ENCODE measurements at regions not wholly inside any gene's neighbourhood (a gene's known extent, or its start where the extent isn't known, plus 50 kb on each side); places are given as distances from the start of the nearest gene placed in this dataset.

DNA sequence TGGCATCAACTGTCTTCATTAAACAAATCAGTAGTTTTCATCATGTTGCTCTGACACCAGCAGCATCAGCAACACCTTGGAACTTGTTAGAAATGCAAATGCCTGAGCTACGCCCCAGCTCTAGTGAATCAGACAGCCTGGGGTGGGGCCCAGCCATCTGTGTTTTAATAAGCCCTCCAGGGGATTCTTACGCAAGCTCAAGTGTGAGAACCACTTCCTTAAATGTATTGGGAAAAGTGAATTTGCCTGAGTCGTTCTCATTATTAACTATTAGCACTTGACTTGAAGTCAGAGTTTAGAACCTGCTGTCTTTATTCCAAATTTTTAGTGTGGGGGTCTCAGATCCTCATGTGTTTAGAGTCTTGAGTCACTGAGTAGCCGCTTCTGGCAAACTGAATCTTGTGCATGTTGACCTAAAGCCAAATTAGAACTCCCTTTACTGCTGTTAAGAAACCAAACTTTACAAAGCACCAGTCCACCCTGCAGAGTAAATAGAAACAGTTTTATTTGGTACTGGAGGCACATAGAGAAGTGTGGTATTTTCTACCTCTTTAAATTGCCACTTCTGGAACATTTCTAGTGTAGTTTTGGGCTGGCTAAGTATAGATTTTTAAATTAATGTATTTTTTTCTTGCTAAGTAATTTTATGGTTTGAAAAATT is 137.4 kb upstream of the COX10 start:
- DNase-seq (ENCODE audit: low read depth in 2 of 2): no peak

- no peak for DNase-seq (ENCODE audit: low read depth in 2 of 2)
These were observed 135.6 kb upstream of the COX10 start for GRCh38 chr17:13933441-13934276.

GRCh38 chr17:13939222-13939621 is 130.1 kb upstream of the COX10 start:
- no peak for DNase-seq (ENCODE audit: low read depth in 2 of 2)

- no peak for DNase-seq (ENCODE audit: low read depth in 2 of 2)
These were observed 128.2 kb upstream of the COX10 start for GRCh38 chr17:13940858-13941665.

DNA sequence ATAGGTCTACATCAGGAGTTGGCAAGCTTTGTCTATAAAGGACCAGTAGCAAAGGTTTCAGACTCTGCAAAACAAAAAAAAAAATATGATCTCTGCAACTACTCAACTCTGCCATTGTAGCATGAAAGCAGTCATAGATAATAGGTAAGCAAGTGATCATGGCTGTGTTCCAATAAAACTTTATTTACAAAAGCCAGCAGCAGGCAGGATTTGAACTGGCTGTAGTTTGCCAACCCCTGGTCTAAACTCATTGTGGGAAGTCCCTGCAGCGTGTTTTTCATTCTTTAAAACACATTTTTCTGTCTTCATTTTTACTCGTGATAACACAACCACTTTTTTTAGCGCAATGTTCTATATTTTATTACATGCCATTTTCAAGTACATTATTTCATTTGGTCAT is 127.5 kb upstream of the COX10 start:
- DNase-seq (ENCODE audit: low read depth in 2 of 2): no peak

DNA sequence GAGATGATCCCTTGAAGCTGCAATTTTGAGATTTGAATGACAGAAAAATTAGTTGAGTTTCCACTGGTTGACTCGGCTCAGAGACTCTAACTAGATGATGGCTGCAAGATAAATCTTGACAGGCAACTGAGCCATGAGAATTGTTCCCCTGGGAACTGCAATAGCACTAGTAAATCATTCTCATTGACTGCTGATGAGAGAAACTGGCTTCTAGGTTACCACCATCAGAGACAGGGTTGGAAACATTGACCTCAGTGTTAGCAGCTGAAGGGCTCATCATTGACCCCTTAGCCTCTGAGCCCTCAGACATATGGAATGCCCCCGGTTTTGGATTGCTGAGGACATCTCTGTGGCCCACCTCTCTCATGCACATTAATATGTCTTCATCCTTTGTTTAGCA is 125.4 kb upstream of the COX10 start:
- no peak for DNase-seq (ENCODE audit: low read depth in 2 of 2)

DNA sequence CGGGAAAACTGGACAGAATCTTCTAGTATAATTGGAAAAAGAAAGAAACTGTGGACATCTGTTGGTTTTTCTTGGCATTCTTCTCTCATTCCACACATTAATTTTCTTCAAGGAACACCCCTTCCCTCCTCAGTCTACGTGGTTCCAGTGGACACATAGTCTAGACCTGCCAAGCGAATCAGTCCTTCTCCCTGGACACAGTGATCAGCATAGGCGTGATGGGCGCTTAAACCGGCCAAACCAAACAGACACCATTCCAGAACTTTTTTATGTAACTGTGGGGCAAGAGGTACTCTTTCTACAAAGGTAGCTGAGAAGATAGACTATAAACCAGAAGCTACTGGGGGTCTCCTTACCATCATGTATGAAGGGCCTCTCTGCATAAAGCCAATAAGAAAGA is 121.8 kb upstream of the COX10 start:
- no peak for DNase-seq (ENCODE audit: low read depth in 2 of 2)

DNA sequence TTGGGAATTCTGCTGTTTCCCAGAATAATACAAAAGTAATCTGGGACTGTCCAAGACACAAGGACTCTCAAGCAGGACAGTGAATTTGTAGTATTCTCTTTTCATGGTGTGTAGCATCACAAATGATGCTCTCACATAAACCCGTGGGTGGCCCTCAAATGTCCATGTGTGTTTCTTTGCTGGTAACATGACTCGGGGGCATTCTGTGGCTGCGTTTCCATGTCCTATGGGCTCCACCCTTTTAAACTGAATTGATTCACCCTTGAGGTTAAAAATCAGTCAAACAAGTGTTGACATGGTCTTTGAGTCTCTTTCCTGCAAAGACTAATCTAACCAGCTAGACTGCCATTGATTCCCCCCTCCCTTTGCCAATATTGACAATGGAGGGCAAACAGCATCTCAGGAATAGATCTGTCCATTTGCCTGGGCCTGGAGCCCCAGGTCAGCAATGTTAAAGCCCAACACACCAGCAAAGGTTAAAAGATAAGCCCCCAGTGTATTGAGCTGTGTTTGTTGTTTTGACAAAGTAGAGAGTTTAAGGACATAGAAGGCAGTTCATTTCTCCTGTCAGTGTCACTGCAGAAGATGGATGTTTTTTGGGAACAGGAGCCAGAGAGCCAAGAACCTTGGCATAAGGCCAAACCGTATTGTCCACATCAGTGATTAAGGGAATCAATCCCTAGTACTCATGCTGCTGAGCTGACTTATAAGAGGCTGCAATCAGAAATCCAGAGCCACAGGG is 117.1 kb upstream of the COX10 start:
- DNase-seq (ENCODE audit: low read depth in 2 of 2): no peak

DNA sequence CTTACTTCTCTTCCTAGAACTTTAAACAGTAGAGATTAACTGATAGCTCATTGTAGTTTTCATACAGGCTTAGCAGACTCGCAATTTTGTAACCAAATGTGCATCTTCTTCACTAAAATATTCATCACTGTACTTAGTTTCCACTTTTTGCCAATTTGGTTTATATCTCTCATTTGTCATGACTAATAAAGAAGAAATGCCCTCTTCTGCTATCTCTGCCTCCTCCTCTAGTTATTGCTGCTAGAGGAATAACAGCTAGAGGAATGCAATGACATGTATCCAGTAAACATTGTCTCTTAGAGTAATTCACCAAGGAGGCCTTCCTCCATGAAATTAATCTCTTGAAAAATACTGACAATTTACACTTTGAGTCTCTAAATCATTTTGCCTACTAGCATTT is 115.5 kb upstream of the COX10 start:
- DNase-seq (ENCODE audit: low read depth in 2 of 2): no peak

DNA sequence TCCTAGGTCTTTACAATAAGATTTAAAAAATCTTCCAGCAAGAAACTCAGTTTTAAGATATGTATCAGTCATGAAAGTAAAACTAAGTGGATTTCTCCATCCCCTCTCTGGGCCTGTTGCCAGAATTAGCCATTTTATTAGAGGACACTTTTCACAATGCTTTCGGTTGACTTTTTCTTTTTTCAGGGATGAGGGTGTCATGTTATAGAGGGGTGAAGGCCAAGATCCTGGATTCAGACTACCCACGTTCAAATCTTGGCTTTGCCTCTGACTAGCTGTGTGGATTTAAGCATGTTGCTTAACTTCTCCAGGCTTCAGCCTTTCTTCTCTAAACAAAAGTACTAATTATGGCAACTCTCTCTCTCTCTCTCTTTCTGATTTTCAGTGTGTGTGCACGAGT is 111.7 kb upstream of the COX10 start:
- DNase-seq (ENCODE audit: low read depth in 2 of 2): no peak

DNA sequence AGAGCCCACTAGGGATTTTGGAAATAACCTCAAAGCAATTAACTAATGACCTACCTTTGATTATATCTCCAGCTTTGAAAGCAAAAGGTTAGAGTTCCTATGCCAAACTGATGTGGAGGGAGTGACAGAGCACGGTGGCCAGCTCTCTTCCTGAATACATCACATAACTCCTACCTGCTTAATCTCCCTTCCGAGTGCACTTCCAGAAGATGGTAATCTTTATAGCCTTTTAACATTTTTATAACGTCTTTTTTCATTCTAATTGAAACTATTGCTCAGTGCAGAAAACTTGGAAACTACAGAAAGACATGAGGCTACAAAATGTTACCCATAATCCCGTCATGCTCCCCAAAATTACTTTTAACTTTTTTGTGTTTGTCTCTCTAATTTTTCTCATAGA is 110.5 kb upstream of the COX10 start:
- DNase-seq (ENCODE audit: low read depth in 2 of 2): no peak

DNA sequence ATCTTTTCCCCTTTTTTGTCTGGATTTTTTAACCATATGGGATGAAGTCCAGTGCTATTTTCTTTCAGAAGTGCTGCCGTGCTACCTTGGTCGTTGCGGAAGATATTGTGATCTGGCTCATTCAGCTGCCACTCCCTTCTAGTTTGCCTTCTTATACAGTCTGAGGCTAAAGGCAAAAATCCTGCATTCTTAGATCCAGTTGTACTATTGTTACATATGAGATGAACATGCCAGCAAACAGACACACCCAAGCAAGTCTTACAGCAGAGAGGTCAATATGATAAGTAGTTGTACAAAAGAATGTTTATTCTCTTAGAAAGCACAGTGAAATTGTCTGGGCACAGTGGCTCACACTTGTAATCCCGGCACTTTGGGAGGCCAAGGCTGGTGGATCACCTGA is 108.0 kb upstream of the COX10 start:
- DNase-seq (ENCODE audit: low read depth in 2 of 2): no peak

DNA sequence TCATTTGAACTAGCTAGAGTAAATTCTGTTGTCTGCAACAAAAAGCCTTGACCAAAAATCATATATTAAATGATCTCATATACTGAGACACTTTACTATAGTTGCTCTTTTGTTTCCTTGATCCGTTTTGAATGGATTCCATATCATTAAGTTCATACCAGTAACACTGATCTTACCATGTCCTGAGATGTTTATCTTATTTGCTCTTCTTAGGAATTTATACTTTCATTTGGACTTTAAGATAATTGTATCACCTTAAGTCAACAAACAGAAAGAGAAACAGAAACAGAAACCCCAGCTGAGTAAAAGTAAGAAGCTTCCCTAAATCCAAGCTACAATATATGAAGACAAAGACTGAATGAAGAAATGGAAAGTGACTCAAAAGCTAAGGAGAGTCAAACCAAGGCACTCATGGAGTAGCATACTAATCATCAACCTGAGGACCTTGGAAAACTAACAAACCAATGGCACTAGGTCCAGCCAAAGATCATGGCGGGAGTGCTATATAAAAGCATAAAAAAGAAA is 106.5 kb upstream of the COX10 start:
- no peak for DNase-seq (ENCODE audit: low read depth in 2 of 2)

DNA sequence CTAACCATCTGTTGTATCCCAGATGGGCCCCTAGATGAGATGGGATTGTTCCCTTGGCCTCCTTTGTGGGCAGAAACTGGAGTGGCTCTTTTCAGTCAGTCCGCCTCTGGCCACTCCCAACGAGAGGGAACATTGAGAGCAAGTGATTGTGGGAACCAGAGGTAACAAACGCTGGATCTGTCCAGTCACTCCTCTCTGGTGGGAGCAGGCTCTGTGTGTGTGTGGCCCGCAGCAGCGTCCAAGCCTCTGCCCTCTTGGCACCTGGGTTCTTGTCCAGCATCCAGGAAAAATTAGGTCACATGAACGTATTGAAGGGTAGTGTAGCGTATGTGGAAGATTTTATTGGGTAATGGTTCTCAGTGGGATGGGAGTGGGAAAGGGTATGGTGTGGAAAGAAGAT is 101.9 kb upstream of the COX10 start:
- DNase-seq (ENCODE audit: low read depth in 2 of 2): no peak

DNA sequence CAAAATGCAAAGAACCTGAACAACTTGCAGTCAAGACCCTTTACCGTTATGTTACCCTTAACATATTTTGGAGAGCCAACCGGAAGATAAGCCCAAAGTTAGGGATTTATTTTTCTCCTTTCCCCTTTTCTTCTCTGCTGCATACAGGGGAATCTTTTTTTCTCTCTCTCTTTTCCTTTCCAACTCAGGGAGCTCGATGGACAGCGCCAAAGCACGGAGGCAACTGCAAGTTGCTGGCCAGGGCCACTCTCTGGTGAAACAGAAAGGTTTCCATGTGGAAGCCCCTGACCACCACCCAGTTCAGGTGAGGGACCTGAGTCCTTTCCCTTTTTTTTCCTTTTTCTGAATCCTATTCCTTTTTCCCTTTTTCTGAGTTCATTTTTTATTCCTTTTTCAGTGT is 98.8 kb upstream of the COX10 start:
- no peak for DNase-seq (ENCODE audit: low read depth in 2 of 2)

DNA sequence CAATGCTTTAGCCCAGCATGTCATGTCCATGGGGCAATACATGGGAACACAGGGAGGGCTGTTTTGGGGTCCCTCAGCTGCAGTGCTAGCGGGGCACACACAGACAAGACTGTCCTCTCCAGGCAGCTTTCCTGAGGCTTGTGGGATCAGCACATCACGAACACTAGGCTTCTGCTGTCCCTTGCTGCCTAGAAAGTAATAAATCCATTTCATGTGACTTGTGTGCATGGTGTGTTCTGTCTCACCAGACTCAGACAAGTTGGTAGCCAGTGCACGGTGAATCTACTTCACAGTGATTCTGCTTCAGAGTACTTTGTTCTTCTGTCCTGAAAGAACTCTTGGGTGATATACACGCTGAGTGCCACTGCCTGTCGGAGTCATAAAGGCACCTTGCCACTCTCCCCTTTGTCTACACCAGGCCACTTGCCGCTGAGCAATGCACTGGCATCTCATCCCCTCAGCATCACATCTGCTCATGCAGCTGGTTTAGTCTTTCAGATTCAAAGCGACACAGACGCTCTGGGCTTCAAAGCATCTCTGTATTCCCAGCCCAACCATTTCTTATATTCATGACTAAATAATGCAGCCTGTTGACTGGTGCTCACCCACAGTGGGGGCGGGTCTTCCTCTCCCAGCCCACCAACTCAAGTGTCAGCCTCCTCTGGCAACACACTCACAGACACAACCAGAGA is 95.2 kb upstream of the COX10 start:
- DNase-seq (ENCODE audit: low read depth in 2 of 2): no peak

DNA sequence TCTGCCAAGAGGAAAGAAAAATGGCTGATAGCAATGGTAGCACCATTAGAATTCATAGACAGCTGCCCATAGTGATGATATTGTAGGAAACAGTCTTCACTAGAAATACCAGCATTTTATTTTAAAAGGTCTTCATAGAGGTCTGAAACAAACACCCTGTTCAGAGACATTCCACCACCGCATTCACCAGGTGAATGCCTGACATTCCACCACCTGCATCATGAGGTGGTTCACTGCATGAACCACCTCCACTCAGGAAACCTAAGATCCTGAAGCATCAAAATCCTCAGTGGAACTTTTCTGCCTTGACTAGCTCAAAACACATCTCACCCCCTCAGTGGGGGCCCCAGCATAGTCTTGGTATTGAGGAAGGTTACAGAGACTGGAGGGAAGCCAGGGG is 91.5 kb upstream of the COX10 start:
- no peak for DNase-seq (ENCODE audit: low read depth in 2 of 2)

- DNase-seq (ENCODE audit: low read depth in 2 of 2): no peak
These were observed 90.8 kb upstream of the COX10 start for GRCh38 chr17:13978478-13978877.

- no peak for DNase-seq (ENCODE audit: low read depth in 2 of 2)
These were observed 87.4 kb upstream of the COX10 start for GRCh38 chr17:13981881-13982280.

- no peak for DNase-seq (ENCODE audit: low read depth in 2 of 2)
These were observed 84.3 kb upstream of the COX10 start for GRCh38 chr17:13984956-13985355.

DNA sequence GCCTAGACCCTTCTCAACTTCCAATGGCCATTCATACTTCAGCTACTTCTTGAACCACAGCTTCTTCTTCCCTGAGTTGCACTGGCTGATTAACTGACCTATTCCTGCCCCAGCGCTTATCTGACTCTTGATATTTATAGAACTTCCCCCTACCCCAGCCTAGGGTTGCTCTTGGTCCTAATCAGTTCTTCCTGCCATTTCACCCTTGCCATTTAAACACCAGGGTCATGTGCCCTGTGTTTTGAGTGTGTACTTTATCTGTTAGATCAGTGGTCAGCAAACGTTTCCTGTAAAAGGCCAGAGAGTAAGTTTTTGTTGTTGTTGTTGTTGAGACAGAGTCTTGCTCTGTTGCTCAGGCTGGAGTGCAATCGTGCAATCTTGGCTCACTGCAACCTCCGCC is 82.4 kb upstream of the COX10 start:
- DNase-seq (ENCODE audit: low read depth in 2 of 2): no peak
